GM12873 (cell line): ENCODE measurements at regions not wholly inside any gene's neighbourhood (a gene's known extent, or its start where the extent isn't known, plus 50 kb on each side); places are given as distances from the start of the nearest gene placed in this dataset.

Source experiments
- TF ChIP-seq, protein P1 (sequence below): IDR thresholded peaks from 2 replicates; pipeline ENCODE4 v1.5.1; 2012; ENCODE audit warnings: low read depth, mild to moderate bottlenecking, moderate library complexity, low read length, control low read depth; ENCODE audit not compliant: insufficient read depth; ENCODE audit errors: missing control alignments

GRCh38 chr10:90028312-90028711, 326.9 kb downstream of the KIF20B start:
- TF ChIP-seq, protein P1, sequence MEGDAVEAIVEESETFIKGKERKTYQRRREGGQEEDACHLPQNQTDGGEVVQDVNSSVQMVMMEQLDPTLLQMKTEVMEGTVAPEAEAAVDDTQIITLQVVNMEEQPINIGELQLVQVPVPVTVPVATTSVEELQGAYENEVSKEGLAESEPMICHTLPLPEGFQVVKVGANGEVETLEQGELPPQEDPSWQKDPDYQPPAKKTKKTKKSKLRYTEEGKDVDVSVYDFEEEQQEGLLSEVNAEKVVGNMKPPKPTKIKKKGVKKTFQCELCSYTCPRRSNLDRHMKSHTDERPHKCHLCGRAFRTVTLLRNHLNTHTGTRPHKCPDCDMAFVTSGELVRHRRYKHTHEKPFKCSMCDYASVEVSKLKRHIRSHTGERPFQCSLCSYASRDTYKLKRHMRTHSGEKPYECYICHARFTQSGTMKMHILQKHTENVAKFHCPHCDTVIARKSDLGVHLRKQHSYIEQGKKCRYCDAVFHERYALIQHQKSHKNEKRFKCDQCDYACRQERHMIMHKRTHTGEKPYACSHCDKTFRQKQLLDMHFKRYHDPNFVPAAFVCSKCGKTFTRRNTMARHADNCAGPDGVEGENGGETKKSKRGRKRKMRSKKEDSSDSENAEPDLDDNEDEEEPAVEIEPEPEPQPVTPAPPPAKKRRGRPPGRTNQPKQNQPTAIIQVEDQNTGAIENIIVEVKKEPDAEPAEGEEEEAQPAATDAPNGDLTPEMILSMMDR = no peak

DNA sequence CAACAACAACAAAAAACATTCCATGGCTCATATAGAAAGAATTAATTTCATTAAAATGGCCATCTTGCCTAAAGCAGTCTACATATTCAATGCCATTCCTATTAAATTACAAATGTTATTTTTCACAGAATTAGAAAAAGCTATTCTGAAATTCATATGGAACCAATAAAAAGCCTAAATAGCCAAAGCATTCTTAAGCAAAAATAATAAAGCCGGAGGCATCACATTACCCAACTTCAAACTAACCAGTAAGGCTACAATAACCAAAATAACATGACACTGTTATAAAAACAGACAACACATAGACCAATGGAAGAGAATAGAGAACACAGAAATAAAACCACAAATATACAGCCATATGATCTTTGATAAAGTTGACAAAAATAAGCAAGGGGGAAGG, 330.4 kb downstream of the KIF20B start:
- TF ChIP-seq, protein P1 = no peak

- TF ChIP-seq, protein P1 = no peak
Observed at GRCh38 chr10:90032519-90032918, 331.1 kb downstream of the KIF20B start.

- TF ChIP-seq, protein P1 = no peak
Observed at GRCh38 chr10:90041585-90041984, 340.2 kb downstream of the KIF20B start.

- TF ChIP-seq, protein P1 = no peak
Observed at GRCh38 chr10:90042075-90042474, 340.7 kb downstream of the KIF20B start.

DNA sequence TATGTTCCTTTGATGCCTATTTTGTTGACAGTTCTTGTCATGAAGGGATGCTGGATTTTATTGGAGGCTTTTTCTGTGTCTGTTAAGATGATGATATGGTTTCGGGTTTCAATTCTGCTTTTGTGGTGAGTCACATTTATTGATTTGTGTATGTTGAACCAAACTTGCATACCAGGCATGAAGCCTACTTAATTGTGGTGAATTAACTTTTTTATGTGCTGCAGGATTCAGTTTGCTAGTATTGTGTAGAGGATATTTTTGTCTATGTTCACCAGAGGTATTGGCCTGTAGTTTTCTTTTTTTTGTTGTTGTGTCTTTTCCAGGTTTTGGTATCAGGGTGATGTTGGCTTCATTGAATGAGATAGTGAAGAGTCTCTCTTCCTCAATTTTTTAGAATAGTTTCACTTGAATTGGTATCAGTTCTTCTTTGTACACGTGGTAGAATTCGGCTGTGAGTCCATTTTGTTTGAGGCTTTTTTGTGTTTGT, 345.9 kb downstream of the KIF20B start:
- TF ChIP-seq, protein P1 = no peak

DNA sequence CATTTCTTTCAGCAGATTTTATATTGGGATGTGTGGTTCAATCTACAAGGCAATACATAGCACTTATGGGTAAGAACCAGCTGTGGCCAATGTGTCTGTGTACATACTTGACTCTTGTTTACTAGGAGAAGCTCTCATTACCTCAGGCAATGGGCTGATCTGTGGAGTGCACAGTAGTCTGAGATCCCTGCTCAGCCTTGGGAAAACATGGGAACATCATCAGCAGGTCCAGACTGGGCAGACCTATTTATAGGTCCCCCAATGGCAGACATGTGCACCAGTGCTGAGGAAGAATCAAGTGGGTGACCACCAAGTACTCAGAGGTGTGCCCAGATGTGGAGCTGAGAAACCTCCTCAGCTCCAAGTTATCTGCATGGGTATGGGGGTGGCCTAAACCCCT, 349.7 kb downstream of the KIF20B start:
- TF ChIP-seq, protein P1 = no peak
